GM19035 (cell line): ENCODE measurements at regions not wholly inside any gene's neighbourhood (a gene's known extent, or its start where the extent isn't known, plus 50 kb on each side); places are given as distances from the start of the nearest gene placed in this dataset.
"Not testable (repeated sequence)": the region's sequence is repeated elsewhere in the genome, so short reads cannot be mapped to it uniquely, and the experiment has no call there.

ENCODE experiments used
- ATAC-seq: cut with Tn5 transposase; IDR thresholded peaks from one replicate; pipeline ENCODE4 v1.9.1; 2021; ENCODE audit not compliant: unreplicated experiment

GRCh38 chr4:188372058-188372457, 232.8 kb downstream of the TRIML1 start:
- ATAC-seq, result no peak

GRCh38 chr4:188372829-188373228, 233.6 kb downstream of the TRIML1 start:
- no peak for ATAC-seq

GRCh38 chr4:188374871-188375270, 235.6 kb downstream of the TRIML1 start:
- no peak for ATAC-seq

GRCh38 chr4:188377816-188378215, 238.6 kb downstream of the TRIML1 start:
- ATAC-seq, result no peak

DNA sequence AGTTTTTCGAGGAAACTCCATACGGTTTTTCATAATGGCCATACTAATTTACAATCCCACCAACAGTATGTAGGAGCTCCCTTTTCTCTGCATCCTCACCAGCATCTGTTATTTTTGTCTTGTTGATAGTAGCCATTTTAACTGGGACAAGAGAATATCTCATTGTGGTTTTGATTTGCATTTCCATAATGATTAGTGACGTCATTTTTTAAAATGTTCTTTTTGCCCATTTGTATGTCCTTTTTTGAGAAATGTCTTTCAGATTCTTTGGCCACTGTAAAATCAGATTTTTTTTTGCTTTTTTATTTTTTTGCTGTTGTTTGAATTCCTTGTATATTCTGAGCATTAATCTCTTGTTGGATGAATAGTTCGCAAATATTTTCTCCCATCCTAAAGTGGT, 243.9 kb downstream of the TRIML1 start:
- ATAC-seq, result no peak

DNA sequence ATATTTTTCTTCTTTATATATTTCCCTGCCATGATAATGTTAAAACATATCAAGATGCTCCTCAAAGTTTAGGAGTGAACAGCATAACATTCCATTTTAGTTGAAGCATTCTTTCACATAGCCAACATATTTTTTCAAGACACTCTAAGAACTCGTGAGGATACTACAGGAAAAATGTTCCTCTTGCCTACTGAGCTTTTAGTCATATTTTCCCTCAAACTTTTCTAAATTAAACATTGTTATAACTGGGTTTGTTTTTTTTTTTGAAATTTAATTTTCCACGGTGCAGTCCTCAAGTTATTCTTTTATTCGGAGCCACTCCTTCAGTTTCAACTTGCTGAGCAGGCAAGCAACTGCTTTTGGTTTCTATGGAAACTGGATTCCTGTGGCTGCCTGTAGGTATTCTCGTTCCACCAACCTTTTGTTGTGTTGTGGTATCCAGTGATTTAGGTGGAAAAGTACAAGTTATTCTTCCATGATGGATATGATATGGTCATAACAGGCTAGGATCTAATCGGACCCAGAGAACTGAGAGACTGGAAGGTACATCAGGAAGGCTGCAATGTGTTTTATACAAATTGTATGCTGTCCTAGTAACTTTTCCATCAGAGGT, 248.0 kb downstream of the TRIML1 start:
- no peak for ATAC-seq

DNA sequence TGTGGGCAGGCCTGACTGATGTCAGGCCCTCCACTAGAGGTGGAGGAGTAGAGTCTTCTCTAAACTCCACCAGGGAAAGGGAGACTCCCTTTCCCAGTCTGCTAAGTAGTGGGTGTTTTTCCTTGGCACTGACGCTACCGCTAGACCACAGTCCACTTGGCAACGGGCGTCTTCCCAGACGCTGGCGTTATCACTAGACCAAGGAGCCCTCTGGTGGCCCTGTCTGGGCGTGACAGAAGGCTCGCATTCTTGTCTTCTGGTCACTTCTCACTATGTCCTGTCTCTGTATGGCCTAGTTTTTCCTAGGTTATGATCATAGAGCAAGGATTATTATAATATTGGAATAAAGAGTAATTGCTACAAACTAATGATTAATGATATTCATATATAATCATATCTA, 252.1 kb downstream of the TRIML1 start:
- not testable (repeated sequence) for ATAC-seq

DNA sequence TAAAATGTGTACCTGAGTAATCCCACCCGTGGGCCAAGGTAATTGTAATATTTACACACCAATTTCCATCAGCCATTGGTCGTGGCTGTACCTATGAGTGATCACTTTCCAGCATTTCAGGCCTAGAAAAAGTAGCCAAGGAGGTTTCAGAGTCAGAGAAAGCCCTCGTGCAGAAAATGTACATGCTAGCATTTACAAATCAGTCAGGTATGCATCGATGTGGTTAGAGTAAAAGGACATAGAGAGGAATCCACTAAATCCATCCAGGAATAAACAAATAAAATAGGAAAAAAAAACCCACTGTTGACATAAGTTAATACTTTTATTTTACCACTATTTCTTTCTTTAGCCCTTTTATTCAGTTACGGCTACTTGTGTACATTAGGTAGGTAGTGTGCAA, 256.8 kb downstream of the TRIML1 start:
- ATAC-seq, result no peak

DNA sequence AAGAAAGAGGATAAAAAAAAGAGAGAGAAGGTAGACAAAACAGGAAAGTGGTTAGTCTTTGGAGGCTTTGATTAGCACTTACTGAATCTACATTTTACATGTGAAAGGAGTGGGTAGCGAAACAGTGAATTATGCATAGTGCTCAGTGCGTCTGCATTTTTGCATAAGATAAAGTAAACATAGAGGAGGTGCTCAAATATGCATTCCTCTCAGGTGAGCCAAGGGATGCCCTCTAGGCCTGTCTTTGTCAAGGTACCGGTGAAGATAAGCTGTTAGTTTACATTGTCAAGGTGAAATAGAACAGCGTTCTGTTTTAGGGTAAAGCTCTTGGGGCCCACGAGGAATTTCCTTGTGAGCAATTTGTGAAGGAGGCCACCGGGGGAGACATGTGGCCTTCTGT, 260.6 kb downstream of the TRIML1 start:
- ATAC-seq, result no peak

- no peak for ATAC-seq
Observed at GRCh38 chr4:188400451-188400850, 261.2 kb downstream of the TRIML1 start.

- no peak for ATAC-seq
Observed at GRCh38 chr4:188403272-188403671, 264.0 kb downstream of the TRIML1 start.

- ATAC-seq, result not testable (repeated sequence)
Observed at GRCh38 chr4:188405071-188405835, 266.0 kb downstream of the TRIML1 start.

DNA sequence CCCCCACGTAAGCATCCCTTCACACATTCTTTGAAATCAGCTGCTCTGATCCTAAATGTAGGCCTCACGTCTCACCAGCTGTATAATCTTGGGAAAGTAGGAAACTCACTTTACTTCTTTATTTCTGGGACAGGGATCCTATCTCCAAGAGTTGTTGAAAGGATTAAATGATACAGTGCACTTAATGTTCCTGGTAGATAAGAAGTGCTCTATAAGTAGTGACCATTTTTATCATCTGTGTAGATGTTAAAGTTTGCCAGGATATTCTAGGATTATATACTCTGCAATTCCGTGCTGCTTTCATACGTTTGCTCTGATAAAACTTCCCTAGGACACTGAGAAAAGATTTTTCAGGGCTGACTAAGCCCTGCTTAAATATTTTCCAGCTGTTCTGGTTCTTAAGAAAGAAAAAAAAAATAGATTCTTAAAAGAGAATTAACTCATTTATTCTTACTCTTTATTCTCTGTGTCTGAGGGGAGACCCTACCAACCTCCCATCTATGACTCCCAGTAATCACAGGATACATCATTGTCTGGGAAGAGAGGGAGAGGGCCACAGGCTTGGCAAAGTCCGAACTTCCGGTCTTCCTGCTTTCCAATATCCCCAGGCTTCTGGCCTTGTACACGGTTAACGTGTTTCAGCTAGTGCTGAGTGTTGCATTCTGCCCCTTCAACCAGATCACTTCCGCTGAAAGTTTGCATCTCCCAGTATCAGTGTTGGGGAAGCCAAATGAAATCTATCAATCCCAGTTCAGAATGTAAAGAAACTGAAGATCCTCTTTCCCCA, 269.2 kb downstream of the TRIML1 start:
- ATAC-seq, result no peak

DNA sequence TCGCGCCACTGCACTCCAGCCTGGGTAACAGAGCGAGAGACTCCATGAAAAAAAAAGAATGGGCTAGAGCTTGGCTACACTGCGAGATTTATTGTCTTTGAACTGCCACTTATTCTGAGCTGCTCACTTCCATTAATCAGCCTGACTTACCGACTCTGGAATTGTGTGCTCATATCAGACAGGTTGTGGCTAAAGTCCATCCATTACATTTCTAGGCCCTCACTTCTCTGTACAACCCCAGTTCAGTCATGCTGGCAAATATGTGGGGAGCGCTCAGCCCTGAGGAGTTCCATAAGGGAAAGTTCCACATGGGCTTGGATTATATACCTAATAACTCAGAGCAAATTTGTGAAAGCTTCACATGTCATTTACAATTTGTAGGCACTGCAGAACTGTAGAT, 270.6 kb downstream of the TRIML1 start:
- ATAC-seq, result no peak

GRCh38 chr4:188411805-188412204, 272.6 kb downstream of the TRIML1 start:
- no peak for ATAC-seq

DNA sequence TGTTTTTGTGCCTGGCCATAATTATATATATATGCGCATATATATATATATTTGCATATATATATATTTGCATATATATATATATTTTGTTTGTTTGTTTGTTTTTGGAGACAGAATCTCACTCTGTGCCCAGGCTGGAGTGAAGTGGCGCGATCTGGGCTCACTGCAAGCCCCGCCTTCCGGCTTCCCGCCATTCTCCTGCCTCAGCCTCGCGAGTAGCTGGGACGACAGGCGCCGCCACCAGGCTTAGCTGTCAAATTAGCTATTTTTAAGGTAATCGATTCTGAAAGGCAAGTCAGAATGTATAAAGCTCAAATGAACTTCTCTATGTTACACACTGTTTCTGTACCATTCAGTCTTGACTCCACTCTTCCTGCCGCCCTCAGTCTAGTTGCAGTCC, 273.3 kb downstream of the TRIML1 start:
- ATAC-seq, result no peak

- no peak for ATAC-seq
Observed at GRCh38 chr4:188414441-188414840, 275.2 kb downstream of the TRIML1 start.

GRCh38 chr4:188417181-188417580, 277.9 kb downstream of the TRIML1 start:
- no peak for ATAC-seq

DNA sequence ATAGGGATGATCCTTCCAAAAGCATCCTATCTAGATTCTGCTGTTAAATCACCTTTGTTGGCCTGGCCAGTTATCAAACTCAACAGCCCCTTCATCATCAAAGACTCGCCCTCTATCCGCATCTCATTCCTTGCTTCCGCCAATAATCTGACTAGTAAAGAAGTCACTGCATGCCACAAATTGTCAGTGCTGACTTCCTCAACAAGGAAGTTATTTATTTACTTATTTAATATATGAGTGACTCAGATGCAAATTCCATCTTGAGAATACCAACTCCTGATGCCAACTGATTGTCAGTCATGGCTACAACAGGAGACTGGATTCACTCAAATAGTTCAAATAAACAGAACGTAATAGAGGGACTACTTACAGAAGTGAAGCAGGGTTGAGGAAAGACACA, 283.8 kb downstream of the TRIML1 start:
- no peak for ATAC-seq

GRCh38 chr4:188428935-188429334, 289.7 kb downstream of the TRIML1 start:
- no peak for ATAC-seq

GRCh38 chr4:188429965-188430364, 290.7 kb downstream of the TRIML1 start:
- ATAC-seq, result no peak

GRCh38 chr4:188430384-188430783, 291.1 kb downstream of the TRIML1 start:
- no peak for ATAC-seq
